Superior temporal gyrus (tissue), 1 donor: ENCODE measurements at regions not wholly inside any gene's neighbourhood (a gene's known extent, or its start where the extent isn't known, plus 50 kb on each side); places are given as distances from the start of the nearest gene placed in this dataset.
A peak's percentile ranks its signal among the peaks of the same experiment; 100 is the strongest.

Experiments
- DNase-seq: peaks from one replicate; pipeline ENCODE4 v3.0.0-alpha.2; 2016; ENCODE audit errors: extremely low spot score

DNA sequence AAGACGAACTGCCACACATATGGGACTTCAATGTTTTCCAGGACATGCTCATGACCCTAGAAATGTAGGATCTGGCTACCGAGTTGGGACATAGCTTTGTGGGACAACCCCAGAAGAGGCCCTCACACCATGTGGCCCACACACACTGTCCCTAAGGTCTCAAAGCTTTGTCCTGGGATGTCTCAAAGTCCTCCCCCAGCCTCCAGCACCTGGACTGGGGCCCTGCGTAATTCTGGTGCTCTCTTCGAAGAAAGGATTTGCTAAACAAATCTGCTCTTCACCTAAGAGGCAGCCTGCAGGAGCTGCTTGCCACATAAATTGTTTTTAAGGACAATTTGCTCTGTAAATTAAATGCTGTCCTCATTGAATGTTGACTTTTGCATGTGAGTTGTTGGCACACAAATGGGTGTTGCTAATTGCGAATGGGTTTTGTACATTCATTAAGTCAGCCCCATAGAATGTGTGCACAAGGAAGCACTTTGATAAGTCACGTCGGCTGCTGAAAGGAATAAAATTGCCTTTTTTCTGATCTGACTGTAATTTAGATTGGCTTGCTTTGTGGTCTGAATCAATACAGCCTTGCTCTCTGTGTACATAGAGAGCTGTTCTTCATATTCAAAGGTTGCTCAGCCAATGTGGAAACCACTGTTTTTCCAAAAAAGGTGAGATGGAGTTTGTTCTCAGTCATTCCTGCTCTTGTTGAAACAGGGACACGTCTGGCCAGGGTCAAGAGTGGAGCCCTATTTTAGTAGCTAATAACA is 161.6 kb upstream of the PWP1 start:
- DNase-seq = no peak

DNA sequence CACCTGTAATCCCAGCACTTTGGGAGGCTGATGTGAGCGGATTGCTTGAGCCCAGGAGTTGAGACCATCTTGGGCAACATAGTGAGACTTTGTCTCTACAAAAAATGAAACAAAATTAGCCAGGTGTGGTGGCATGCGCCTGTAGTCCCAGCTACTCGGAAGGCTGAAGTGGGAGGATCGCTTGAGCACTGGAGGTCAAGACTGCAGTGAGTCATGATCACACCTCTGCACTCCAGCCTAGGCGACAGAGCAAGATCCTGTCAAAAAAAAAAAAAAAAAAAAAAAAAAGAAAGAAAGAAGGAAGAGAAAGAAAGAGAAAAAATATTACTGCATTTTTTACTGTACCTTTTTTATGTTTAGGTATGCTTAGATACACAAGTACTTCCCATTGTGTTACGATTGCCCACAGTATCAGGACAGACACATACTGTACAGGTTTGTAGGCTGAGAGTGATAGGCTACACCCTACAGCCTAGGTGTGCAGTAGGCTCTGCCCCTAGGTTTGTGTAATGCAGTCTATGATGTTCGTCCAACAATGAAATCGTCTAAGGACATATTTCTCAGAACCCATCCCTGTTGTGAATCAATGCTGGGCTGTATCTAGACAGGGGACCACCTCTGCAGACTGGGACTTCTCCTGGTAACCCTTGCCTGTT is 160.4 kb upstream of the PWP1 start:
- DNase-seq = no peak

DNA sequence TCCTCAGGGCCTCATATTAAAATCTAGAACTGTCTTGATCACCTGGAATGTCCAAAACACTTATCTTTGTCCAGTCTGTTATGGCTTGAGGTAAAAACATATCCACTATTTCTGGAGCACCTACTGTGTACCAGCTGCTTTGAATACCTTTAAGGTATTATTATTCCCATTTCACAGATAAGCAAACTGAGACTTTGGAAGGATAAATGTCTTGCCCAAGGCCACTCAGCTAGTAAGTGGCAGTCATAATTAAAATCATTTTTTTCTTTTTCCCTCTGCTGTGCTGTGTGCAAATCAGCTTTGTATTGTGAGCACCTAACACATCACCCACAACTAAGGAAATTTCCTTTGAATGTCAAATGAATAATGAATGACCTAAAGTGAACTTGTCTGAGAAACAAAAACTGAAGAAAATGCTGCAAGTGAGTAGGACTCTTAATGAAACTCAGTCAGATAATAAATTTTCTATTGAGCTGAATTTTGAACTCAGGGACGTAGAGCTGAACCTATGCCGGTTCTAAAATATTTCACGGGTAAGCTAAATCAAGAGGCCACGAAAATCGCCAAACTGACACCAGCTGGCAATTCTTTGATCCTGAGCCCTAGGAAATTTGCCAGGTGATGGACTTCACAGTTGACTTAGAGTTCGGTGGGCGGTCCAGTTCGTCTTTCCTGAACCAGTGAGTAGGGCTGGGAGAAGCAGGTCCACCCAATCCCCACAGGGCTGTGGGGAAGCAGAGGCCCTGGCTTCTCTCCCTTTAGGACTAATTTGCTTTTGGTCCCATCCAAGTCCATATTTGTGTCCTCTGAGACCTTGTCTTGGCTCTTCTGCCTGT is 159.7 kb upstream of the PWP1 start:
- DNase-seq = no peak

DNA sequence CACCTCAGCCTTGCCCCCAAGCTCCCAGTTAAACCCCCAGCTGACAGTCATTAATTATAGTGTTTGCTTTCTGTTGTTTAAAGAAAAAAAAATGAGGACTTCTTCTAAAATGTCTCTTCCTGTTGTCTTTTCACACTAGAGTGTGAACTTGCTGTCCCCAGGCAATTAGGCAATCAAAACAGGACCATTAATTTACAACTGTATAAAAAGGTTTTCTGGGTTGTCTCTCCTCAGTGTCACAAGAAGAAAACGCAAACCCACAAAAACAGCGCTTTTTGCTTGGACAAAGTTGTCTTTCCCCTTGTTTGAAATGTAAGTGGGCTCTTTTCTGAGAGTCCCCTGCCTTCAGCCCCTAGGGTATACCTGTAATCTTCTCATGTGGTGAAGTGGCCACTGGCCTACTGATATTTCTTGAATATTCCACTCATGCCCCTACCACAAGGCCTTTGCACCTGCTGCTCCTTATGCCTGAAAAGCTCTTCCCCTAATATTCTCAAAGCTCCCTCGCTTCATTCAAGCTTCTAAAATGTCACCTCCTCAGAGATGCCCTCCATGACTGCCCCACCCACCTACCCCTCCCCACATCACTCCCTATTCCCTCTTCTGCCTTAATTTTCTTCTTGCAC is 158.9 kb upstream of the PWP1 start:
- DNase-seq = no peak

DNA sequence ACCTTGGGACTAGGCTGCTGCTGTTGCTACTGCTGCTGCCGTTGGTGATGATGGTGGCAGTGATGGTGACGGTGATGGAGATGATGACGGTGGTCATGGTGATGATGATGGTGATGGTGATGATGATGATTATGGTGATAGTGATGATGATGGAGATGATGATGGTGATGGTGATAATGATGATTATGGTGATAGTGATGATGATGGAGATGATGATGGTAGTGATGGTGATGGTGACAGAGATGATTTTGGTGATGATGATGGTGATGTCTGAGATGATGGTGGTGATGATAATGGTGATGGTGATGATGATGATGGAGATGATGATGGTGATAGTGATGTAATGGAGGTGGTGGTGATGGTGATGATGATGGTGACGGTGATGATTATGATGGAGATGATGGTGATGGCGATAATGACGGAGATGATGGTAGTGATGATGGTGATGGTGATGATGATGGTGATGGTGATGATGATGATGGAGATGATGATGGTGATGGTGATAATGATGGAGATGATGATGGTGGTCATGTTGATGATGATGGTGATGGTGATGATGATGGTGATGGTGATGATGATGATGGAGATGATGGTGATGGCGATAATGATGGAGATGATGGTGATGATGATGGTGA is 156.8 kb upstream of the PWP1 start:
- no peak for DNase-seq

DNA sequence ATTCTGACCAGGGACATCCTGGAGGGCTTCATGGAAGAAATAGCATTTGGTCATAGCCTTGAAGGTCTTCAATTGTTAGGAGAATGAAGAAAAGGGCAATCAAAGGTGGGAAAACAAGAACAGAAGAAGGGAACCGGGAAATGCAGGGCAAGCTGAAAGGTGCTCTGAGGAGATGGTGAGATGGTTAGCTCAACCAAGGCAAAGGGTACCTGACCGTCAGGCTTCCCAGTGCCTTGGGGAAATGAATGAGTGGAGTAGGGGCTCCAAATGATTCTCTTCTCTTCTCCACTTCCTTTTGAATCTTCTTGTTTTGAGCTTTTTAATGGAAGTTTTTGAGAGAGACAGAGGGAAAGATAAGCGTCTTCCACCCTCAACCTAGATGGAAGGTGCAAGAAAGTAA is 155.6 kb upstream of the PWP1 start:
- DNase-seq = no peak

DNA sequence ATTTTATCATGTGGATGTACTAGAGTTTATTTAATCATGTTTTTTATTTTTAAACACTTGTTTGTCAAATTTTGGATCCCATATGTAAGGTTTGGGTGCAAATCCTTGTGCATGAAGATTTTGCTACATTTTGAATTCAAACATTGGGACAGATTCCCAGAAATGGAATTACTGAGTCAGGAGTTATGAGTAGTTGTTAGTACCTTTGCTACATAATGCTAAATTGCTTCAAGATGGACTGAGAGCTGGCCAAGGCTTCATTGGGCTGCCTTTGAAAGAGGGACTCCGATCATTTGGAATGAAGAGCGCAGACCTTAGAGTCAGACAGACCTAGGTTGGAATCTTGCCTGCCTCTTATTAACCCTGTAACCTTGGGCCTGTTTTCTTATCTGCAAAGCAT is 154.9 kb upstream of the PWP1 start:
- no peak for DNase-seq

DNA sequence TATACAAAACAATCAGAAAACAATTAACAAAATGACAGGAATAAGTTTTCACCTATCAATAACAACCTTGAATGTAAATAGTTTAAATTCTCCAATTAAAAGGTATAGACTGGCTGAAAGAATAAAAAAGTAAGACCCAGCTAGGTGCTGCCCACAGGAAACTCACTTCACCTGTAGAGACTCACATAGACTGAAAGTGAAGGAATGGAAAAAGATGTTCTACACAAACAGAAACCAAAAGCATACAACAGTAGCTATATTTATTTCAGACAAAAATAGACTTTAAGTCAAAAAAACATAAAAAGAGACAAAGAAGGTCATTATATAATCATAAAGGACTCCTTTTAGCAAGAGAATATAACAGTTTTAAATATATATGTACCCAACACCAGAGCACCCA is 152.4 kb upstream of the PWP1 start:
- DNase-seq = no peak

DNA sequence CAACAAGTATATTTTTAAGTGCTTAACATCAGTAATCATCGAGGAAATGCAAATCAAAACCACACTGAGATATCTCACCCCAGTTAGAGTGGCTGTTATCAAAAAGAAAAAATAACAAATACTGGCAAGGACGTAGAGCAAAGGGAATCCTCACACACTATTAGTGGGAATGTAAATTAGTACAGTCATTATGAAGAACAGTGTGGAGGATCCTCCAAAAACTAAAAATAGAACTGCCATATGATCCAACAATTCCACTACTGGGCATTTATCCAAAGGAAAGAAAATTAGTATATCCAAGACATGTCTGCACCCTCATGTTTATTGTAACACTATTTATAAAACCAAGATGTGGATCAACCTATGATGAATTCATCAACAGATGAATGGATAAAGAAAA is 149.0 kb upstream of the PWP1 start:
- DNase-seq = no peak

DNA sequence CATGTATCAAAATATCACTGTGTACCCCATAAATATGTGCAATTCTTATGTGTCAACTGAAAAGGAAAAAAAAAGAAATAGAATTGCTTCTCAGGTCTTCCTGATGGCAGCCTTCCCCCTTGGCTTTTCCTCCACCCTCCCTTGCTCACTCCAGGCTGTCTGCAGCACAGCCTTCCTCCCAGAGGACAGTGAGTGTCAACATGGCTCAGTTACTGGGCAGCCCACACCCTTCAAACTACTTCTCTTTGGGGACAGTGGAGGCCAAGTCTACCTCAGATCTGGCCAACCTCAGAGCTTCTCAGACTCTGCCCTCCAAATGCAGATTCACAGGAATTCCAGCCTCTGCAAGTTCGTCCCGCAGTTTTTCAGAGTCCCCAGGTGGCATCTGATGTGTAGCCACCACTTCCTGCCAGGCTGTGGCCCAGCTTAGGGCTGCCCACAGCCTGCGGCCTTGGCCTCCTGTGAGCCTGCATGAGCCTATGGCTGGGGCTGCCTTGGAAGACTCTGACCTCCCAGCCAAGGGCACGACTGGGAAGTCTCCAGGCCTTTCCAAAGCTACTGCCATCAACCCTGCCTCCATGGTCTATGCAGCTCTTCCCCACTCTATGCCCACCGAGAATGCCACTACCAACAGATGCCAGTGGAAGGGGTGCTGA is 148.0 kb upstream of the PWP1 start:
- DNase-seq = no peak

DNA sequence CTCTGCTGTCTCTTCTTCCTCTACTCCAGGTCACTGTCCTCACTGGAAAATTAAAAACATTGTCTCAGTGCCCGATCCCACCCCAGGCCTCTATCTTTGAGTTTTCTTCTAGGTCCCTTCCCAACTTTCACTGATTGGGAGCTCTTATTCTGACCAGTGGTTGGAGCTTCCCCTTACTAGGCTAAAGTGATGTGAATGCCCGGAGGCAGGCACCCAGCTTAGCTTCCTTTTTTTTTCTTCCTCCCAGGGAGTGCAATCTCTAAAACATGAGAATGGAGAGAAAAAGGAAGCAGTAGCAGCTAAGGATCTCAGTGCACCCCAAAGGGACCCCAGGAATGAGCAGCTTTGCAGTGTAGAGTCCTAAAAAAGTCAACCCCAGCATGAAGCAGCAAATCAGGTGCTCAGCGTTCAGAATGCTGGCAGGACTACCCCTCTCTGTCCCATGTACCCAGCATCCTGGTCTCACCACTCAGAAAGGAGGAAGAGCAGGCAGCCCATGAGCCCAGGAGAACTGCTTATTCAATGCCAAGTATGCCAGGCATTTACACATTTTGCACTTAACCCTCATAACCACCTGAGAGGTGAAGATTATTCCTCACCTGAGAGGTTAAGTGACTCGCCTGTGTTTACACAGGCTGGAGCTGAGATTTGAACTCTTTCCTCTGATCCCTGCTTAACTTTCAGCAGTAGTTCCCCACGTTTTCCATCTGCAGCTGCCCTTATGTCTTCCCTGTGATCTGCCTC is 146.2 kb upstream of the PWP1 start:
- DNase-seq = no peak

DNA sequence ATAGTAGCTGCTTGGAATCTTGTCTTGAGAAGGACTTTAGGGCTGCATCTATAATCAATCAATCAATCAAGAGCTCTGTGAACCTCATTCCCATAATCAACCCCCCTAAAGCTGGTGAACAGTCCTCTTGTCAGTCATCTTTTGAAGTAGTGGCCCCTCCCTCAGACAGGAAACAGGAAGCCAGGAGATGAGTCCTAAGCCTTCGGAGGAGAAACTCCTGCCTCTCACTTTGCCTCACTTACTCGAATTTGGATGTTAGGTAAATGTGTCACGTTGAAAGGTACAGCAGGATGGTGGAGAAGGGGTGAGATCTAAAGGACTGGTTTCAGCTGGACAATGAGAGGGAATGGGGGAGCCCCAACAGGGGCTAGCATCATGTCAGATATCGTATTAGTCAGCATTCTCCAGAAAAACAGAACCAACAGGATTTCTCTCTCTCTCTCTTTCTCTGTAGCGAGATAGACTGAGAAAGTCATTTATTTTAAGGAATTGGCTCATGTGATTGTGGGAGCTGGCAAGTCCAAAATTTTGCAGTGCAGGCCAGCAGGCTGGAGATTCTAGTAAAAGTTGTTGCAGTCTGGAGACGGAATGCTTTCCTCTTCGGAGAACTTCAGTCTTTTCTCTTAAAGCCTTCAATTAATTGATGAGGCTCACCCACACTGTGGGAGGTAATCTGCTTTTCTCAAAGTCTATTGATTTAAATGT is 144.4 kb upstream of the PWP1 start:
- DNase-seq = no peak

DNA sequence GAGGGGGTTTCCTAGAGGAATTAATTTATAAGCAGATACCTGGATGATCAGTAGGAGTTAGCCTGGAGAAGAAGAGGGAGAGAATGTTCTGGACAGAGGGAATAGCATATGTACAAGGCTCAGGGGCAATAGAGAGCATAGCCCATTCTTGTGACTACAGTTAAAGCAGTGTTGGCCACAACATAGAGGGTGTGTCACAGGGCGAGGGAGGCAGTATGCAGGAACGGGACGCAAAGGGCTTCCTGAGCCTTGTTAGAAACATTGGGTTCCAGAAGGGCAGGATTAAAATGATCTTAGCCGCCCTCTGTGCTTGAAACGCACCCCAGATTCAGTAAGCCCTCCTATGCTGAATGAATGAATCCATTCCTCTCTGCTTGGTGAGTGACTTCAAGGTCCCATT is 142.2 kb upstream of the PWP1 start:
- no peak for DNase-seq

DNA sequence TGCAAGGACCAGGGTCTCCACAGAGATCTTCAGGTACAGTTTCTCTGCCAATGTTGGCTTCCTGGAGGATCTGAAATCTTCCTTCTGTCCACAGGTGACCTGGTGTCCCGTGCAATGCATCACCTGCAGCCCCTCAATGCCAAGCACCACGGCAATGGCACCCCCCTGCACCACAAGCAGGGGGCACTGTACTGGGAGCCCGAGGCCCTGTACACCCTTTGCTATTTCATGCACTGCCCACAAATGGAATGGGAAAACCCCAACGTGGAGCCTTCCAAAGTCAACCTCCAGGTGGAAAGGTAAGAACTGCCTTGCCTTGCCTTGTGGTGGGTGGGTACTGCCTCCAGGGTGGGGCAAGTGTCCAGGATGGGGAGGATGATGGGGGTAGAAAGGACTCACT is 141.8 kb upstream of the PWP1 start:
- no peak for DNase-seq

DNA sequence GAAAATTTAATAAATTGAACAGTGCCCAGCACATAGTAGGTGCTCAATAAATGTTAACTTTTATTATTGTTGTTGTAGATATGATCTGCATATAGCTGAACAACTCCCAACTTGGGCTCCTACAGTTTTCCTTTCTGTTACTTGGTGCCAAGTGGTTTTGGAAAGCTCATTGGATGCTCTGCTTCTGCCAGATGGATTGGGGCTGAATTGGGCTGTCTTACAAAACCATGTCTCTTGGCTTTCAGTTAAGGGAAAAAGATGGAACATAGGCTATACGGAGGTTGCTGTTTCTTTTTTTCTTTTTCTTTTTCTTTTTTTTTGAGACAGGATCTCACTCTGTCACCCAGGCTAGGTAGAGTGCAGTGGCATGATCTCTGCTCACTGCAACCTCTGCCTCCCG is 140.7 kb upstream of the PWP1 start:
- DNase-seq = peak; percentile 45

DNA sequence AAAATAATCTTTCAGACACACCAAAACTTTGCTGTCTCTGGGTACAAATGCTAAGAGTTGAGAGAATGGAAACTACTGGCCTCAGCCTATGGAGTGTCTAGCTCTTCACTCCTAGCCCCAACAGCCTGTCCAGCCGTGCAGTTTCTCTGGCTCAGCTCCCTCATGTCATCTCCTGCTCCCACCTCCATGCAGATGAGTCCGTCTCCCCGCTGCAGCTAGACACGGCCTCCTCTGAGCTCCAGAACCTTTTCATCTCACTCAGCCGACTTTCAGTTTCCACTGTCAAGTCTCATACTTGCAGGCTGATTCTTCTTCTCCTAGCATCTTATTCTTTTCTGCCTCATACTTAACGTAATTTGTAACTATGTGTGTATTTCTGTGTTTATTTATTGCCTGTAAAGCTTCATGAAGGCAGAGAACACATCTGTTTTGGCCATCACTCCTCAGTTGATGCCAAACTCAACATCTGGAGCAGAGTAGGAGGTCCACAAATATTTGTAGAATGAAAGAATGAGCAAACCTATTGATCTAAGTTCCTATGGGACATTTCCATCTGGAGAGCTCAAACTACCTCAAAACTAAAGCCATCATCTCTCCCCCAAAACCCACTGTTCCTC is 139.8 kb upstream of the PWP1 start:
- DNase-seq = no peak

DNA sequence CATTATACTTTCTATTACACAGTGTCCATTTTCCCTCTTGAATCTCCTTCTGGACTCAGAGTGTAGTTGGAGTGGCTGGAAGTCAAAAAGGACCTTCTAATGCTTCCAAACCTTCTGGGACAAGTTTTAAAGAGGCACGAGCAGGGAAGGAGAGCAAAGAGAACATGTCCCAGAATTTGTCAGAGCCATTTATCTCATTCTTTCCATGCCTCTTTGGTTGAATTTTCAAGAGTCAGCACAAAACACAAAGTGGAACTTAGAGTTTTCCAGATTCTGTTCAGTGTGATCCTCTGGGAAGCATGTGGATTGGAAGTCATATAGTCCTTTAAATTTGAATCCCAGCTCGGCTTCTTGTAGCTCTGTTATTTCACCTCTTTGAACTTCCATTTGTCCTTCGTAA is 138.2 kb upstream of the PWP1 start:
- no peak for DNase-seq

DNA sequence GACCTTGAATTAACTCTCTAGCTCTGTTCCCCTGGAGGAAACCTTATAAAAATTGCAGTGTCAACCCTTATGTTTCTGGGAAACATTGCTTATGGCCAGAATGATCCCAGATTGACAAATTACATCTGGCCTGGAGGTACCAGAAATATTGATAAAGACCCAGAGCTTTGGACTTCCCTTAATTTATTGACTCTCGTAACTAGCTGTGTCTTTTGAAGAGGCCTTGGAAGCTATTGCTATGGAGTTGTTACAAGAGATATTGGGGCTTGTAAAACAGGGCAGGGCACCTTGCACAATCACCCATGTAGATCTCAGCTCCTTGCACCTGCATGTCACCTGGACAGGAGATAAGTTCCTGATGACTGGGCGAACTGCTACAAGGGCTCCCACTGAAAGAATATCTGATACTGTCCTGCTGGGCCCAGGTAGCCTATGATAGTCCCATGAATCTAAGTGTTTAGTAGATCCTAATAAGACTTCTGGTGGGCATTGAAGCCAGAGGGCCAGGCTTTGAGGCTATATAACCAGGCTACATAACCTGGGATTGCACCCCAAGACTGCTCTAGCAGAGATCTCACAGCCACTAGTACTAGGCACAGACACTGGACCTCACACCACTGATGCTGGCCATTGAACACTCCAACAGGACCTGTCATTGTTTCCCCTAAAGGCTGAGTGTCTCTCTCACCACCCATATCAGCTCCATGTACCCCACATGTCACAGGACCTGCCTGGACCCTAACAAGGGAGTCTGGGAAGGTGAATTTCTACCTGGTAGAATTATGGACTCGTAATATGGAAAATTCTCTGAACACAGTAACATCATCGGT is 135.7 kb upstream of the PWP1 start:
- DNase-seq = no peak

DNA sequence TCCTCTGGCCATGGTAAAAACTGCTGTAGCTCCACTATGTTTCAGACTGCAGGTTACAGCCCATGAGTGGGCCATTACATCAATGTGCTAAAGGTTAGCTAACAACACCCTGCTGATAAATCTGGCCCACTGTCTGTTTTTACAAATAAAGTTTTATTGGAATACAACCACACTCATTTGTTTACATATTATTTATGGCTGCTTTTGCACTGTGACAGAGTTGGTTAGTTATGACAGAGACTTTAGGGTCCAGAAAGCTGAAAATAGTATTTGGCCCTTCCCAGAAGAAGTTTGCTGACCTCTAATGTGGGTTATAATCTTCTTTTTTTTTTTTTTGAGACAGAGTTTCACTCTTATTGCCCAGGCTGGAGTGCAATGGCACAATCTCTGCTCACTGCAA is 134.2 kb upstream of the PWP1 start:
- no peak for DNase-seq
